ENCODE measurements at regions not wholly inside any gene's neighbourhood (a gene's known extent, or its start where the extent isn't known, plus 50 kb on each side); places are given as distances from the start of the nearest gene placed in this dataset.

DNA sequence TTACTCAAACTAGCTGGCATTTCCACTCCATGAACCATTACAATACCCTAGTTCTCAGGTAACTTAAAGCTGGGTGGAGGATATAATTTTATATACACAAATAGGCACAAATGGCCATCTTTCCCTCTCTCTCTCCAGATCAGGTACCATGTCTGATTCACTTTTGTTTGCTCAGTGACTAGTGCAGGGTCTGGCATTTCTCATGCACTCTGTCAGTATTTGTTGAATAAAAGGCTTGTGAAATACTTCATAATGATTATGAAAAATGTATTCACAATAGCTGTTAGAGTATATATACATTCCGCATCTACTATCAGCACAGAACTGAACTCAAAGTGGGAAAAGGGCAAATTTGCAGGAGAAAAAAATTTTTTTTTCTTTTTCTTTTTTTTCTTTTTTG, 510.2 kb upstream of the USP24 start:
- no peak for DNase-seq

DNA sequence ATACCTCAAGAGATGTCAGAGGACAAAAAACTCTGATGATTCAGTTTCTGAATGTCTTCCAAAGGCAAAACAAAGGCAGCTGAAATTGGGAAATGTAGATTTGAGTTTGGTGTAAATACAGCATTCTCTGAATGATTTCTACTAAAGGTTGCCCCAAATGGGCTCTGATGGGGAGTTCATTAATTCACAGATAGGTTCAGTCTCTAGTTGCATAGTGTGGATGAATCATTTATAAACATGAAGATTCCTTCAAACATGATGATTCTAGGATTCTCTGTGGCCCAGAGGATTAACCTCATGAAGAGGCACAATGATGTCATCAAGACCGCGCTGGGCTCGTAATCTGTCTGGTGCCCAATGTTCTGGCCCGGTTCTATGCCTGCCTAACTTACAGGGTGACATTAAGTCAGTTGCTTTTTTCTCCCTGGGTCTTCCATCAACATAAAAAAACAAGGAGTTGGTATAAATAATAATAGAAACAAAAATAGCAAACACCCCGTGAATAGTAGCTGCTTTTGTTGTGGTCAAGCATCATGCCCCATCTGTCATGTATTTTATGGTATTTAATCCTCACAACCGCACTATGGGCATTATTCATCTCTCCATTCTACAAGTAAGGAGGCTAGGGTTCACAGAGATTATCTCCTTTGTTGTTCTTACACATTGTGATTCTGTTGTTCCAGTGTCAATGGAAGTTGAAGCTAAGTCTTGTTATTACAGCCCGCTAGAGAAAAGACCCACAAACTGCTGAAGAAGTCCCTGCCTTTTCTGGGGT, 509.6 kb upstream of the USP24 start:
- no peak for DNase-seq

DNA sequence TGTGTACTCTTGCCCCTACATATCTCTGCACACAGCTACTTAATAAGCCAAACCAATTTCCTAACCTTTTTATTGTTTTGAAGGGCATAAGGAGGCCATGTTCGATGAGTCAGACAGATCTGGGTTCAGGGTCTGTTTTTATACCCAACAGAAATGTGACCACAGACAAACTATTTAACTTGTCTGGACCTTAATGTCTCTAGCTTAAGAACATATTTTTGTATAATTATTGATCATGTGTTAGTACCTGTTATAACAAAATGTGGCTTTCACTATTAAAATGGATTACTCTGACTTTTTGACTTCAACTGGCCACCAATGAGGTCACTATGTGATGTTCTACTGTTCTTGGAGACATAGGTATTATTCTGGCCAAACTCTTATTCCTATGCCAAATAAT, 507.8 kb upstream of the USP24 start:
- DNase-seq, result no peak

DNA sequence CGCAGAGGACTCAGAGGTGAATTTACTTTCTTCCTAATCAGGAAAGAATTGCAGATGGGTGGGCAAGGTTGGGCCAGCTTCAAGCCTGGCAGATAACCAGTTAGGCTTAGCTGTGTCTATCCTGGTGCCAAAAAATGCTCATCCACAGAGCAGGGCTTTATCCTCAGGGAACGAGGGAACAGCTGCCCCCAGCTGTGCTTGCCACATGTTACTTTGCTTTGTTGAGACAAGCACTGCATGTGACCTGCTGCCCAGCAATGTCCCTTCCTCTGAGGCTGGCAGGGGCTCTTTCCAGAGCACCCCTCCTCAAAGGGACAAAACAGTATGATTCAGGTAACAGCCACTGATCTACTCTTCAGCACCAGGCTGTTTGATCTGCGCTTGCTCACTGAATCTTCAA, 505.1 kb upstream of the USP24 start:
- DNase-seq, result no peak

DNA sequence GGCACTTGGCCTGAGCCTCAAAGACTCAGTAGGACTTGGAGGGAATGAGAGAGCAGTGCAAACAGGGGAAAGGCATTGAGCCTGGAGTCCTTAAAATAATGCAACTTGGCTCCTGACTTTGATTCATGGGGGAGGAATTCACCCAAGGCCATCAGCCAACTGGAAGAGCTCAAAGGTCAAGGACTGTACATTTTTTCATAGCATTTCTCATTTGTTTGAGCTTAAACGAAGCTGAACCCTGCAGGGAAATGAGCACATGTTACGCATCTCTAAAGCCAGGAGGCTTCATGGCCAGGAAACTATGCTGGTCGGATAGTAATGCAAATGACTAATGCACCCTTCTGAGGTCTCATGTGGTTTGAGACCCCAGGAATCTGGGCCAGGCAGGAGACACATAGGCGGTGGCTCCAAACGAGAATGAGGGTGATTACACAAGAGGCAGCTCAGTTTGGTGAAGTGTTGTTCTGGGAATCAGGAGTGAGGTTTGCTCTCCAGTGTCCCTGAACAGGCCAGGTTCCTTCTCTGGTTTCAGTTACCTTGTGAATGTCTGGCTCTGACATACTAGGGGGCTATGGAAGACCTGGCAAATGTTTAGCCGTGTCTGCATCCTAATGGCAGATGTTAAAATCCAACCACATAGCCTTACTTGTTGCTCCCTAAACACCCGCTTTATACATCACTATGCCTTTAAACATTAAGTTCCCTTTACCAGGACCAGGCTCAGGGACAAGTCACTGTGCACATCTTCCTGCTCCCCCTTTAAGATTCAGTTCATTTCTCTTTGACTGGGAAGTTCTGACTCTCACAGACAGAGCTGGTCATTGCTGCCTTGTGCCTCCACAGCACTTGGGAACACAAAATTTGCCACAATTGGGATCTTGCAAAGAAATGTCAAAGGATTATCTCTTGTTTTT, 503.9 kb upstream of the USP24 start:
- DNase-seq, result no peak

GRCh38 chr1:55717111-55717510, 501.9 kb upstream of the USP24 start:
- DNase-seq, result no peak

DNA sequence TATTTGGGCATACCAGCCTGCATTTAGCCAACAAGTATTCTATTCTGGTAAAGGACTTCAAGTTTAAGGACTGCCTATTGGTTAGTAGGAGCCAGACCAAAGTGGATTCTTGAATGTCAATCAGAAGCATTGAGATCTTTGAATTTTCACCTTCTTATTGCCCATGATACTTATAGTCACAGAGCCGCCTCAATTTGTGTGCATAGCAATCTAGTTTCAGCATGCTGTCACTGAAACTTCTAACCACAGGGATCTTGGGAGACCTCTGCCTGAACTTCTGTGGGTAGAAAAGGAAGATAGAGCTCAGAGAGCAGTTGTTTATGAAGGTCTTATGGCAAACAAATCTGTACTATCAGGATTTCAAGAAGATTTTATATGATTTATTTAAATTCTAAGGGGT, 501.4 kb upstream of the USP24 start:
- DNase-seq, result no peak

DNA sequence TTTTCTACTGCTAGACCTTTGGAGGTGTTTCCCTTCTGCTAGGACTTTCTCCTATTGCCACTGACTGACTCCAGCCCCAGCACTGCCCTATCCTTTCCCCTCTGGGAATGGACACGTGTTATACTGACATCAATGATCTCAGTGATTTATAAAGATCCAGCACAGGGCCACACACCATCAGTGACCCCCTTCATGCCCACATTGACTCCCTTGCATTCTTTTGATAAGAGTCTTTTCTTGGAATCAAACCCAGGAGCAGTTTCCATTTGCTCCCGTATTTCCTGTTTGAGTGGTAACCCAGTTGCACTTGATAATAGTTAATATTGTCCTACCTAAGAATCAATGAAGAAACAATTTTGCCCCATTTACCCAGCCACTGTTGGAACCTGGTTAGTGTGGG, 501.0 kb upstream of the USP24 start:
- no peak for DNase-seq

- no peak for DNase-seq
These were observed 499.1 kb upstream of the USP24 start for GRCh38 chr1:55714230-55714629.

DNA sequence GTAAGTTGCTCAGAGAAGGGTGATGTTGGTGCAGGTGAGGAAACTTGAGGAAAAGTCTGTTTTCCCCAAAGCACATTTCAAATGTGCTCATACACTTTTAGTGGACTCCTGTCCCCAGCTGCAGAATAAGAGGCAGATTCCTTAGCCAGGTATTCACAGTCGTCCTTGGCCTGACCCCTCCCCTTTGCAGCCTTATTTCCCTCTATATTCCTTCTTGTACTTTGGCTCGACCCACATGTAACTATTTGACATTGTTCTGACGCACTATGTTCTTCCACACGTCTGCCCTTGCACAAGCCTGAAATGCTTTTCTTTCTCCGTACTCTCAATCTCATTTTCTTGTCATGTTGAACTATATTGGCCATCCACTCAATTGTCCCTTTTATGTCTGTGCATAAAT, 498.4 kb upstream of the USP24 start:
- no peak for DNase-seq

GRCh38 chr1:55712148-55712547, 497.0 kb upstream of the USP24 start:
- no peak for DNase-seq

- DNase-seq, result no peak
These were observed 493.6 kb upstream of the USP24 start for GRCh38 chr1:55708781-55709180.

- no peak for DNase-seq
These were observed 492.7 kb upstream of the USP24 start for GRCh38 chr1:55707846-55708245.

DNA sequence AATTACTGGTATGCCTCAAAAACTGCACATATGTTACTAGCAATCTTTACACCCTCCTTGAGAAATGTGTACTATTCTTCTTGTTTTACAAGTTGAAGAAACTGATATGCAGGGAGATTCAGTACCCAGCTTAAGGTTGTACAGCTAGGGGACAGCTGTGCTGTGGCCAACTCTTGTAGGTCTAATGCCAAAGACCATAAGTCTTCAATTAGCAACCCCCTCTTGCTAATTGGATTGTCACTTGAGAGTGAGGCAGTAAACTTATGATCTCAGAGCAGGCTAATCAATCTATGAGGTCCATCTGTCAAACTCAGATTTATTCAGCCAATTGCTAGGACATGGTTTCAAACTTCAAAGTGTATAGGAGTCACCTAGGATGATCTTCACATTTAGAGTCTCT, 492.0 kb upstream of the USP24 start:
- DNase-seq, result no peak

- DNase-seq, result no peak
These were observed 491.2 kb upstream of the USP24 start for GRCh38 chr1:55706397-55706796.

- no peak for DNase-seq
These were observed 488.7 kb upstream of the USP24 start for GRCh38 chr1:55703726-55704363.

DNA sequence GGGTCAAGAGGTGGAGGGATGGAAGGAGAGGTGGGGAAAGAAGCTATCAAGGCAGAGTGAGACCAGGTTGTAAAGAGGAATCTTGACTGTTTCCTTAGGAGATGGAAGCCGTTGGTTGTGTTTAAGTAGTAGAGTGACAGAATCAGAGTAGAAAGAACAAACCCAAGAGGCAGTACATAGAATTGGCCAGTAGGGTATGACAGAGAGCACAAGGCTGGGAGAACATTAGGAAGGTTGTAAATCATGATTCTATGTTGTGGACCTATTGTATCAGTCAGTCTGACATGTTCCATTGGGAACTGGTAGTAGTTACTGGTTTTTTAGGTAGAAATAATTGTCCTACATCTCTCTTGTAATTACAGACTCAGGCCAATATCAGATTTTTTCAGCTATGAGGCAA, 486.9 kb upstream of the USP24 start:
- no peak for DNase-seq

DNA sequence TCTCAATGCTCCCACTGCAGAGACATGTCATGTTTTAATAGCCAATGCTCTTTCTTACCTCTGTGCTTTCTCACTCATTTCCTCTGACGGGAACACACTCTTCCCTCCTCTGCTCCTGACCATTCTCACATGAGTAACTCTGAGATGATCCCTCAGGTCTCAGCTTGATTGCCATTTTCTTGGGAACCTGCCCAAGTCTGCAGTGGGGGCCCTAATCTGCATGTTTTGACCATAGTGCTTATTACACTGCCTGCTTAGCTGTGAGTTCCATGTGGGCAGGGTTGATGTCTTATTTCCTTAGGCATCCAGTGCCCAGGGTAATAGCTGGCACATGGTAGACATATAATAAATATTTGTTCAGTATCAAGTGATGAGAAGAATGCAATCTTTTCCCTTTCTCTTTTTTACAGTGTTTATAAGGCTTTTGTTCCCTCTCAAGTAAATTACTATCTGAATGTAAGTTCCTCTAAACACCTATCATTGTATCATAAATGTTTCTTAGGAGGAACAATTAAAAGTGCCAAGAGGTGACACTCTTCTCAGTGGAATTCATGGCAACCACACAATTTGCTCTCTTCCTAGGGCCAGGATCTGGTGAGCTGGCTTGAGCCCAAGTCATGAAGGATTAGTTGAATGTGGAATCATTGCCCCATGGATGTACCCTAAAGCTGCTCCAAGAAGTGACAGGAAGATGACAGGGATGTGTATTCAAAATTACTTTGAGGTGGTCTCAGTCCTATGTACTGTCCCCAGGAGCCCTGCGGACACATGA, 485.4 kb upstream of the USP24 start:
- DNase-seq, result no peak

- DNase-seq, result peak; percentile 72
These were observed 484.1 kb upstream of the USP24 start for GRCh38 chr1:55699228-55699627.

GRCh38 chr1:55697997-55698535, 482.9 kb upstream of the USP24 start:
- DNase-seq, result no peak

DNA sequence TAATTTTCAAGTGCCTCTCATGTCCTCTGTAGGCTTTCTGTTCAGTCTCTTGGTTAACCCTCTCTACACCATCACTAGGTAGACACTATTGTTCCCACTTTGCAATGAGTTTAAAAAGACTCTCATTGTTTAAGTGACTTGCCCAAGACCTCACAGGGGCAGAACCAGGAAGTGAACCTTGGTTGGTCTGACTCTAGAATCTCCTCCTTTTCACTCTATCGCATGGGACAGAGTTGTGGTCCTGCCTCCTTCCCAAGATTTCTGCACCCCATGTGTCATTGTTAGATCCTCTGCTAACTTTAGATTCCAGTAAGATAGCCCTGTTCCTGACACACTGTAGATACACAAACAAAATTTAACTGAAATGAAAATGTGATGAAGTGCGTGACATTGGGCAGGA, 481.7 kb upstream of the USP24 start:
- DNase-seq, result no peak

- no peak for DNase-seq
These were observed 481.1 kb upstream of the USP24 start for GRCh38 chr1:55696181-55696754.

Data from NCI-H510A (cell line).